ENCODE measurements at regions not wholly inside any gene's neighbourhood (a gene's known extent, or its start where the extent isn't known, plus 50 kb on each side); places are given as distances from the start of the nearest gene placed in this dataset.

DNA sequence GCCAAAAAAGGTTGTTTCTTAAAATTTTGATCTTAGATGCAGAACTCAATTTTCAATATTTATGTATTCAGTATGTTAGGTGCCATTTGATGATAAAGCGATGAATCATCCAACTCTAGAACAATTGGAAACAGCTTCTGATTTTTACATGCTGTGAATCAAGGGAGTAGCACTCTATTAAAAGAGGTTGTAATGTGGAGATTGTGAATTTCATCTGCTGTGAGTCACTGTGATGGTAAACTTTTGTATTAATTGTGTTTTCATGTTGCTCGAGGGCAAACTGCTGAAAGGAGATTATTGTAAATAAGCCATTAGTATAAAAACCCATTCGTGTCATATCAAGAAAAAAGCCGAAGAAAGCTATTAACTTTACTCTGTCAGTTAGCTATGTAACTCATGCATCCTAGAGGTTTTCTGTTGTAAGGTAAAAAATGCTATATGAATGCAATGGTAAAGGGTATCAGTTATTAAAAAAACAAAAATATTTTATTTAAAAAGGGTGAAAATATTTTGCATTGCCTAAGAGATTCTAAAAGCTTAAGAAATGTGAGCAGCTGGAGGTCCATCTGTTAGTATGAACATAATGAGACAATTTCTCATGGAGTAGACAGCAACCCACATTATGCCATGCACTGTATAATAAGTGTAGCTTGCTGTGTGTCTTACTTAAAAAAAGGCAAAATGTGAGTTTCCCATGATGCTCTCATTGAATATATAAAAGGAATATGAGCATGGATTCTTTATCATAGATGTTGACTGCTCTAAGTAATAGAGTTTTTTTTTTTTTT lies 511.0 kb upstream of the PCDH15 start:
- WGBS, 2 donors, result 61 to 67% methylated on average over 4 of the region's 4 CpGs
- Histone ChIP-seq H3K27ac (no peak overlapping the region), H3K4me1 (no peaks in the 10 kb centered on the region), H3K36me3 (no peaks in the 10 kb centered on the region), H3K27me3 (no peaks in the 10 kb centered on the region), H3K9me3 (no peaks in the 10 kb centered on the region), H3K4me3 (no peak overlapping the region)
- TF ChIP-seq EP300 (IDR thresholded peaks at IDR 0.05), result no peak
- no peak for TF ChIP-seq CTCF (IDR thresholded peaks at IDR 0.05)
- TF ChIP-seq POLR2A (IDR thresholded peaks at IDR 0.05), result no peak
- DNase-seq (ENCODE audit: low spot score in 2 of 2), result no peak

DNA sequence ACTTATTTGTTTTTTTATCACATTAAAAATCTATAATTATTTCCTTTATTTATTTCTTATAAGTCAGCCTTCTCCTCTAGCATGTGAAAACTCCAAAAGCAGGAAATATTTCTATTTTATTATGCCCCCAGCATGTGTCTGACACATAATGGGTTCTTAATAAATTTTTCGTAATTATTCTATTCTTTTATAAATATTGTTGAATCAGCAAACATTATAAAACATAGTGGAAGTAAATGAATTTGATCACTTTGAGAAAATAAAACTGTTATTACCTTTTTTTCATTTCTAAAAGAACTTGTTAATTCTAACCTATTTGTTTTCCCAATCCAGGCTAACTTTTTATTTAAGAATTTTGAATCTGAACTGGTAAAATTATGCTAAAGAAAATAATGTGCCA lies 509.1 kb upstream of the PCDH15 start:
- no peak for DNase-seq (ENCODE audit: low spot score in 2 of 2)
- no peak overlapping the region for H3K4me3 ChIP-seq
- H3K27ac ChIP-seq, result no peak overlapping the region
- H3K4me1 ChIP-seq, result no peaks in the 10 kb centered on the region
- WGBS, 2 donors, result 92 to 93% methylated on average over 1 of the region's 1 CpG
- no peaks in the 10 kb centered on the region for H3K36me3 ChIP-seq
- TF ChIP-seq EP300 (IDR thresholded peaks at IDR 0.05) (no peak), CTCF (IDR thresholded peaks at IDR 0.05) (no peak), POLR2A (IDR thresholded peaks at IDR 0.05) (no peak)
- no peaks in the 10 kb centered on the region for H3K27me3 ChIP-seq
- H3K9me3 ChIP-seq, result no peaks in the 10 kb centered on the region

GRCh38 chr10:55305285-55305684 lies 504.3 kb upstream of the PCDH15 start:
- H3K4me3 ChIP-seq, result no peak overlapping the region
- H3K27ac ChIP-seq, result no peak overlapping the region
- no peaks in the 10 kb centered on the region for H3K36me3 ChIP-seq
- DNase-seq (ENCODE audit: low spot score in 2 of 2), result no peak
- TF ChIP-seq POLR2A (IDR thresholded peaks at IDR 0.05), result no peak
- no peak for TF ChIP-seq CTCF (IDR thresholded peaks at IDR 0.05)
- no peaks in the 10 kb centered on the region for H3K4me1 ChIP-seq
- H3K27me3 ChIP-seq, result no peaks in the 10 kb centered on the region
- no peaks in the 10 kb centered on the region for H3K9me3 ChIP-seq

GRCh38 chr10:55287346-55287745 lies 486.3 kb upstream of the PCDH15 start:
- 52 to 54% methylated on average over 2 of the region's 2 CpGs for WGBS, 2 donors
- DNase-seq (ENCODE audit: low spot score in 2 of 2), result no peak
- Histone ChIP-seq H3K27ac (no peak overlapping the region), H3K36me3 (no peaks in the 10 kb centered on the region), H3K27me3 (no peaks in the 10 kb centered on the region), H3K4me1 (no peaks in the 10 kb centered on the region), H3K9me3 (no peaks in the 10 kb centered on the region), H3K4me3 (no peak overlapping the region)
- TF ChIP-seq POLR2A (IDR thresholded peaks at IDR 0.05) (no peak), CTCF (IDR thresholded peaks at IDR 0.05) (no peak), EP300 (IDR thresholded peaks at IDR 0.05) (no peak)

DNA sequence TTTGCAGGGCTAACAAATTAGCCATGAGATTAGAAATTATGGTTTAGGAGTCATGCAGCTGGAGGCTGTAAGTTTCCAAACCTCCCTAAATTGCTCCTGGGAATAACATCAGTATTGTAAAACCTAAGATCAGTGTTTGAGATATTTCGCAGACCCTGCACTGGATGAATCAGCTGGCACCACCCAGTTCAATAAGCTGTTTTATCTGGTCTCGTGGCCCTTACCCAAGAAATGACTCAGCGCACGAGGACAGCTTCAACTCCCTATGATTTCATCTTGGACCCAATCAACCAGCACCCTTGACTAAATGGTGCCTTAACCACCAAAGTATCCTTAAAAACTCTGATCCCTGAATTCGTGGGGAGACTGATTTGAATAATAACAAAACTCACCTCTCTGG lies 482.0 kb upstream of the PCDH15 start:
- no peak for DNase-seq (ENCODE audit: low spot score in 2 of 2)
- no peak for TF ChIP-seq POLR2A (IDR thresholded peaks at IDR 0.05)
- TF ChIP-seq EP300 (IDR thresholded peaks at IDR 0.05), result no peak
- TF ChIP-seq CTCF (IDR thresholded peaks at IDR 0.05), result no peak
- H3K36me3 ChIP-seq, result no peaks in the 10 kb centered on the region
- H3K4me1 ChIP-seq, result no peaks in the 10 kb centered on the region
- no peaks in the 10 kb centered on the region for H3K9me3 ChIP-seq
- WGBS, 2 donors, result 59 to 62% methylated on average over 5 of the region's 5 CpGs
- H3K4me3 ChIP-seq, result no peak overlapping the region
- no peaks in the 10 kb centered on the region for H3K27me3 ChIP-seq
- no peak overlapping the region for H3K27ac ChIP-seq

Data from tibial nerve (tissue), 4 donors.